Coronary artery (tissue), 2 donors: ENCODE measurements at regions not wholly inside any gene's neighbourhood (a gene's known extent, or its start where the extent isn't known, plus 50 kb on each side); places are given as distances from the start of the nearest gene placed in this dataset.

Source experiments
- DNase-seq: peaks from one replicate; pipeline ENCODE4 v3.0.0-alpha.2; 2017; ENCODE audit warnings: low spot score
- H3K27ac ChIP-seq, 2 donors: fragments of 200-600 bp; sonication (generic); one replicate each; pipeline ENCODE4 v1.5.1; 2016 to 2019
- H3K4me3 ChIP-seq: fragments of 200-600 bp; sonication (generic); 2 replicates; pipeline ENCODE4 v1.5.1; 2016; ENCODE audit warnings: mild to moderate bottlenecking, moderate library complexity
- TF ChIP-seq, protein P1 (sequence below): fragments of 200-600 bp; sonication (generic); IDR thresholded peaks from one replicate; pipeline ENCODE4 v1.5.1; 2019; ENCODE audit warnings: antibody characterized with exemption

DNA sequence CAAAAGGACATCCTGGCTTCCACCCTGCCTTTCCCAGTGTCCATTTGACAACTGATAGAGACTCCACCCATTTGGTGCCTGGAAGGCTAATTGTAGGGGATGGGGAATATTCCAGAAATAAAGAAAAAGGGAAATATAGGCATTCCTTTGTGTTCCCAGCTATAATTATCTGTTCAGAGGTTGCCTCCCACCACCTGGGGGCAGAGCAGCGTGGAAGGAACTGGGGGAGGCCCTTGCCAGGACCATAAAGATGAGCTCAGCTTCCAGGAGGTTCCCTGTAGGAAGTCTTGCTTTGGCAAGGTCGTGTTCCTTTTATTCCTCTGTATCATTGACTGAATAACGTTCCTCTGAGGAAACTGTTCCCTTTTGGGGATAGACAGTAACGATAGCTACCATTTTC, 214.7 kb downstream of the TFAP2C start:
- Histone ChIP-seq H3K4me3 (no peak overlapping the region), H3K27ac (no peak overlapping the region)
- TF ChIP-seq, protein P1, sequence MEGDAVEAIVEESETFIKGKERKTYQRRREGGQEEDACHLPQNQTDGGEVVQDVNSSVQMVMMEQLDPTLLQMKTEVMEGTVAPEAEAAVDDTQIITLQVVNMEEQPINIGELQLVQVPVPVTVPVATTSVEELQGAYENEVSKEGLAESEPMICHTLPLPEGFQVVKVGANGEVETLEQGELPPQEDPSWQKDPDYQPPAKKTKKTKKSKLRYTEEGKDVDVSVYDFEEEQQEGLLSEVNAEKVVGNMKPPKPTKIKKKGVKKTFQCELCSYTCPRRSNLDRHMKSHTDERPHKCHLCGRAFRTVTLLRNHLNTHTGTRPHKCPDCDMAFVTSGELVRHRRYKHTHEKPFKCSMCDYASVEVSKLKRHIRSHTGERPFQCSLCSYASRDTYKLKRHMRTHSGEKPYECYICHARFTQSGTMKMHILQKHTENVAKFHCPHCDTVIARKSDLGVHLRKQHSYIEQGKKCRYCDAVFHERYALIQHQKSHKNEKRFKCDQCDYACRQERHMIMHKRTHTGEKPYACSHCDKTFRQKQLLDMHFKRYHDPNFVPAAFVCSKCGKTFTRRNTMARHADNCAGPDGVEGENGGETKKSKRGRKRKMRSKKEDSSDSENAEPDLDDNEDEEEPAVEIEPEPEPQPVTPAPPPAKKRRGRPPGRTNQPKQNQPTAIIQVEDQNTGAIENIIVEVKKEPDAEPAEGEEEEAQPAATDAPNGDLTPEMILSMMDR: no peak
- no peak for DNase-seq

GRCh38 chr20:56845546-56846086, 216.5 kb downstream of the TFAP2C start:
- TF ChIP-seq, protein P1: no peak
- no peak overlapping the region for H3K4me3 ChIP-seq
- DNase-seq: no peak
- H3K27ac ChIP-seq: no peak overlapping the region

DNA sequence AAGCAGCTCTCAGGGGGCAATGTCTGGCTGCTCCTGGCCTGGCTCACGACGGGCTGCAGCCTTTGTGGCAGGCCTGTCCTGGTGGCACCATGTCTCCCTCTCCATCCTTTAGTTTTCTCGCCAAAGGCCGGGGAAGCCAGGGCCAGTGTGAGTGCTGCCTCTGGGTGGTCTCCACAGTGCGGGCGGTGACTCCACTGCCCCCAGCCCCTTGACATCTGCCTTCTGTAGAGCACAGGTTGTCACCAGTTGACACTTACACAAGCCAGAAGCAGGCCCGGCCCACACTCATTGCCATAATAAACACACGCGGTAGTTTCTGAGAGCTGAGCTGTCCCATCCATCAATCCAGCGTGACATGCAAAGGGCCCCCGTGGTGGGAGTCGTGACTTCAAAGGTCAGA, 219.5 kb downstream of the TFAP2C start:
- TF ChIP-seq, protein P1: no peak
- no peak for DNase-seq
- Histone ChIP-seq H3K4me3 (no peak overlapping the region), H3K27ac (no peak overlapping the region)

- TF ChIP-seq, protein P1: no peak
- H3K27ac ChIP-seq: no peak overlapping the region
- H3K4me3 ChIP-seq: no peak overlapping the region
- no peak for DNase-seq
Measured at GRCh38 chr20:56851552-56851951, 222.4 kb downstream of the TFAP2C start.

GRCh38 chr20:56855708-56856107, 226.6 kb downstream of the TFAP2C start:
- Histone ChIP-seq H3K27ac (no peak overlapping the region), H3K4me3 (no peak overlapping the region)
- no peak for DNase-seq
- TF ChIP-seq, protein P1: no peak

- H3K27ac ChIP-seq: no peak overlapping the region
- TF ChIP-seq, protein P1: no peak
Measured at GRCh38 chr20:56857950-56858349, 228.8 kb downstream of the TFAP2C start.

GRCh38 chr20:56859039-56859800, 230.1 kb downstream of the TFAP2C start:
- H3K27ac ChIP-seq: no peak overlapping the region
- no peak for DNase-seq
- no peak overlapping the region for H3K4me3 ChIP-seq
- TF ChIP-seq, protein P1: no peak

More at GRCh38 chr20:56857950-56858349, 228.8 kb downstream of the TFAP2C start:
- H3K4me3 ChIP-seq: no peak overlapping the region
- no peak for DNase-seq
